ENCODE measurements at regions not wholly inside any gene's neighbourhood (a gene's known extent, or its start where the extent isn't known, plus 50 kb on each side); places are given as distances from the start of the nearest gene placed in this dataset.

DNA sequence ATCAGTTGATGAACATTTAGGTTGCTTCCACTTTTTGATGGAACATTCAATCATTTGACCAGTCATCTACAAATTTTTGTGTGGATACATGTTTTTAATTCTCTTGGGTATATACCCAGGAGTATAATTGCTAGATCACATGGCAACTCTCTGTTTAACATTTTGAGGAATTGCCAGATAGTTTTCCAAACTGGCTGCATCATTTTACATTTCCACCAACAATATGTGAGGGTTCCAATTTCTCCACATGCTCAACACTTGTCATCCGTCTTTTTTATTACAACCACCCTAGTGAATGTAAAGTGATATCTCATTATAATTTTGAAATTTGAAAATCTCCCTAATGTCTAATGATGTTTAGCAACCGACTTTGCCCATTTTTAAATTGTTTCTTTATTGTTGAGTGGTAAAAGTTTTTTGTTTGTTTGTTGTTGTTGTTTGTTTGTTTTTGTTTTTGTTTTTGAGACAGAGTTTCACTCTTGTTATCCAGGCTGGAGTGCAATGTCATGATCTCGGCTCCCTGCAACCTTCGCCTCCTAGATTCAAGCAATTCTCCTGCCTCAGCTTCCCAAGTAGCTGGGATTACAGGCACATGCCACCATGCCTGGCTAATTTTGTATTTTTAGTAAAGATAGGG lies 53.7 kb upstream of the PDYN start:
- CTCF ChIA-PET = interaction anchor here (1.0 kb wide), 1 partner anchor 41 kb away, joined by 5 read pairs; no protein-coding TSS in a partner anchor
- POLR2A ChIA-PET = no interaction called here
- Histone ChIP-seq H3K4me1 (ENCODE audit: control insufficient read depth, insufficient read depth, low read length) (no peaks in the 10 kb centered on the region), H3K9me3 (ENCODE audit: control insufficient read depth, insufficient read depth, low read depth, low read length) (no peaks in the 10 kb centered on the region), H3K27ac (ENCODE audit: extremely low read depth, low read depth, low read length) (no peak overlapping the region), H3K36me3 (ENCODE audit: control insufficient read depth in 2 of 2, insufficient read depth in 1 of 2, low read length in 2 of 2) (no peaks in the 10 kb centered on the region), H3K4me3 (ENCODE audit: low read depth, low read length) (no peak overlapping the region)
- TF ChIP-seq KLF16 (tag by site-specific recombination; IDR thresholded peaks at IDR 0.05) = no peak
- no peak for TF ChIP-seq ZNF747 (tag by site-specific recombination; IDR thresholded peaks at IDR 0.05)
- no peak for TF ChIP-seq ZNF658 (tag by site-specific recombination; IDR thresholded peaks at IDR 0.05)
- TF ChIP-seq ZNF621 (tag by site-specific recombination; IDR thresholded peaks at IDR 0.05) = no peak
- TF ChIP-seq ZNF76 (tag by site-specific recombination; IDR thresholded peaks at IDR 0.05; ENCODE audit: borderline replicate concordance, low read depth) = no peak
- no peak for TF ChIP-seq ZNF645 (tag by site-specific recombination; IDR thresholded peaks at IDR 0.05)
- no peak for TF ChIP-seq ZNF529 (tag by site-specific recombination; IDR thresholded peaks at IDR 0.05; ENCODE audit: insufficient replicate concordance)
- no peak for TF ChIP-seq ZNF596 (tag by site-specific recombination; IDR thresholded peaks at IDR 0.05)
- no peak for TF ChIP-seq ZNF692 (tag by site-specific recombination; IDR thresholded peaks at IDR 0.05)
- TF ChIP-seq ZNF514 (tag by site-specific recombination; IDR thresholded peaks at IDR 0.05) = no peak
- TF ChIP-seq SP2 (tag by site-specific recombination; IDR thresholded peaks at IDR 0.05) = no peak

GRCh38 chr20:2045101-2045500 lies 51.2 kb upstream of the PDYN start:
- Histone ChIP-seq H3K4me3 (ENCODE audit: low read depth, low read length) (no peak overlapping the region), H3K4me1 (ENCODE audit: control insufficient read depth, insufficient read depth, low read length) (no peaks in the 10 kb centered on the region), H3K36me3 (ENCODE audit: control insufficient read depth in 2 of 2, insufficient read depth in 1 of 2, low read length in 2 of 2) (no peaks in the 10 kb centered on the region), H3K27ac (ENCODE audit: extremely low read depth, low read depth, low read length) (no peak overlapping the region), H3K9me3 (ENCODE audit: control insufficient read depth, insufficient read depth, low read depth, low read length) (no peaks in the 10 kb centered on the region)
- TF ChIP-seq ZNF664 (tag by site-specific recombination; IDR thresholded peaks at IDR 0.05) (no peak), ZNF184 (tag by site-specific recombination; IDR thresholded peaks at IDR 0.05) (no peak), ZFP41 (tag by site-specific recombination; IDR thresholded peaks at IDR 0.05; ENCODE audit: borderline replicate concordance) (no peak), BCL11B (tag by site-specific recombination; IDR thresholded peaks at IDR 0.05; ENCODE audit: low read depth) (no peak), GLI4 (tag by site-specific recombination; IDR thresholded peaks at IDR 0.05) (no peak), ZNF830 (tag by site-specific recombination; IDR thresholded peaks at IDR 0.05; ENCODE audit: low read depth) (no peak), ZNF280D (tag by site-specific recombination; IDR thresholded peaks at IDR 0.05) (no peak), ZNF391 (tag by site-specific recombination; IDR thresholded peaks at IDR 0.05; ENCODE audit: borderline replicate concordance, low read depth) (no peak), ZNF521 (tag by site-specific recombination; IDR thresholded peaks at IDR 0.05) (no peak), GLIS2 (tag by site-specific recombination; IDR thresholded peaks at IDR 0.05) (no peak), ZNF433 (tag by site-specific recombination; IDR thresholded peaks at IDR 0.05; ENCODE audit: low read depth) (no peak), ZNF121 (tag by site-specific recombination; IDR thresholded peaks at IDR 0.05) (no peak)
- ChIA-PET CTCF (interaction anchor here (0.5 to 3.0 kb wide), 3 partner anchors 38 to 1602 kb away, joined by 3 to 16 read pairs (median 3); no protein-coding TSS in a partner anchor), POLR2A (no interaction called here)

Measured in HEK293 (cell line).